PC-9 (cell line): ENCODE measurements at regions not wholly inside any gene's neighbourhood (a gene's known extent, or its start where the extent isn't known, plus 50 kb on each side); places are given as distances from the start of the nearest gene placed in this dataset.
"Not testable (repeated sequence)": the region's sequence is repeated elsewhere in the genome, so short reads cannot be mapped to it uniquely, and the experiment has no call there.

Experiments used
- BruUV-seq: library from RNA; stranded (reverse); fragments of 400-500 nt; replicated peaks from 2 replicates; lab custom pipeline; 2021; lab: Mats Ljungman, UMichigan
- CTCF ChIA-PET: fragments of 300-600 bp; sonication (Branson Sonifier 250); formaldehyde crosslinking; loops from one replicate; lab custom pipeline; 2022; ENCODE audit warnings: antibody characterized with exemption; lab: Charles Lee
- POLR2A ChIA-PET: fragments of 300-600 bp; sonication (Branson Sonifier 250); formaldehyde crosslinking; loops from one replicate; lab custom pipeline; 2022; ENCODE audit warnings: antibody characterized with exemption; ENCODE audit not compliant: unreplicated experiment; lab: Charles Lee
- DNase-seq, 2 experiments: peaks; one replicate each; pipeline versions ENCODE4 v3.0.0 to v3.0.0-alpha.2; 2015 to 2022; ENCODE audit warnings: mixed read lengths in 1 of 2
- H2AFZ ChIP-seq: fragments of 200-600 bp; sonication (generic); 2 replicates; pipeline ENCODE4 v1.8.1; 2017; ENCODE audit warnings: antibody characterized with exemption
- H3F3A ChIP-seq: fragments of 200-600 bp; sonication (generic); 2 replicates; pipeline ENCODE4 v1.8.1; 2017; ENCODE audit warnings: antibody characterized with exemption, mild to moderate bottlenecking, low read depth; ENCODE audit not compliant: insufficient read depth
- H3K27ac ChIP-seq: fragments of 200-600 bp; sonication (generic); 2 replicates; pipeline ENCODE4 v1.6.1; 2016; ENCODE audit warnings: mixed run types
- H3K27me3 ChIP-seq: fragments of 200-600 bp; sonication (generic); 2 replicates; pipeline ENCODE4 v1.6.1; 2016; ENCODE audit warnings: low read depth, mixed run types; ENCODE audit not compliant: insufficient read depth
- H3K36me3 ChIP-seq: fragments of 200-600 bp; sonication (generic); 2 replicates; pipeline ENCODE4 v1.6.1; 2016; ENCODE audit warnings: low read depth, mixed run types
- H3K4me1 ChIP-seq: fragments of 200-600 bp; sonication (generic); replicated peaks from 2 replicates; pipeline ENCODE4 v1.6.1; 2016; ENCODE audit warnings: mixed run types; ENCODE audit not compliant: insufficient read depth
- H3K4me2 ChIP-seq: fragments of 200-600 bp; sonication (generic); 2 replicates; pipeline ENCODE4 v1.6.1; 2017; ENCODE audit warnings: mixed run types
- H3K4me3 ChIP-seq: fragments of 200-600 bp; sonication (generic); 2 replicates; pipeline ENCODE4 v1.6.1; 2016; ENCODE audit warnings: mixed run types
- H3K79me2 ChIP-seq: fragments of 200-600 bp; sonication (generic); 2 replicates; pipeline ENCODE4 v1.6.1; 2017; ENCODE audit warnings: low read depth, mixed run types
- H3K9me2 ChIP-seq: fragments of 200-600 bp; sonication (generic); 2 replicates; pipeline ENCODE4 v1.8.1; 2017; ENCODE audit warnings: mild to moderate bottlenecking; ENCODE audit not compliant: insufficient read depth
- H3K9me3 ChIP-seq: fragments of 200-600 bp; sonication (generic); 2 replicates; pipeline ENCODE4 v1.8.1; 2016; ENCODE audit warnings: low read depth; ENCODE audit not compliant: insufficient read depth
- H4K20me1 ChIP-seq: fragments of 200-600 bp; sonication (generic); 2 replicates; pipeline ENCODE4 v1.8.1; 2017; ENCODE audit not compliant: insufficient read depth
- CTCF ChIP-seq: fragments of 200-600 bp; sonication (generic); conservative IDR thresholded peaks from 2 replicates; pipeline ENCODE4 v1.6.1; 2017; ENCODE audit warnings: mixed run types, antibody characterized with exemption, mild to moderate bottlenecking, moderate library complexity
- EZH2 ChIP-seq: fragments of 200-600 bp; sonication (generic); IDR thresholded peaks from 2 replicates; pipeline ENCODE4 v1.8.0; 2017; ENCODE audit warnings: antibody characterized with exemption, low read depth
- intact Hi-C: fragments of 100-400 bp; cut with micrococcal nuclease; formaldehyde crosslinking; loops from one replicate; pipeline ENCODE4 v1.10.0; 2022; ENCODE audit not compliant: unreplicated experiment

GRCh38 chr13:80497978-80498377 is 157.1 kb upstream of the SPRY2 start:
- Histone ChIP-seq H3K36me3 (no peaks in the 10 kb centered on the region), H3K79me2 (no peaks in the 10 kb centered on the region), H3K4me2 (no peak overlapping the region), H3K9me3 (no peaks in the 10 kb centered on the region), H4K20me1 (no peaks in the 10 kb centered on the region), H3K27me3 (no peaks in the 10 kb centered on the region), H3K4me3 (no peak overlapping the region), H2AFZ (no peak overlapping the region), H3F3A (no peaks in the 10 kb centered on the region), H3K27ac (no peak overlapping the region), H3K9me2 (no peaks in the 10 kb centered on the region), H3K4me1 (no peaks in the 10 kb centered on the region)
- TF ChIP-seq CTCF (no peak), EZH2 (no peak)
- ChIA-PET POLR2A (no interaction called here), CTCF (no interaction called here)
- intact Hi-C loops, result no loop called here
- BruUV-seq, result no TSS peak
- DNase-seq, result no peak

- TF ChIP-seq CTCF, result no peak
- no peak for TF ChIP-seq EZH2
- no peaks in the 10 kb centered on the region for H3K27me3 ChIP-seq
- ChIA-PET POLR2A (no interaction called here), CTCF (no interaction called here)
- H3K4me3 ChIP-seq, result no peak overlapping the region
- no peaks in the 10 kb centered on the region for H3K36me3 ChIP-seq
- H3F3A ChIP-seq, result no peaks in the 10 kb centered on the region
- no peaks in the 10 kb centered on the region for H4K20me1 ChIP-seq
- no peaks in the 10 kb centered on the region for H3K9me3 ChIP-seq
- no peaks in the 10 kb centered on the region for H3K4me1 ChIP-seq
- intact Hi-C loops, result no loop called here
- no peak for DNase-seq
- H2AFZ ChIP-seq, result no peak overlapping the region
- H3K4me2 ChIP-seq, result no peak overlapping the region
- H3K79me2 ChIP-seq, result no peaks in the 10 kb centered on the region
- no peak overlapping the region for H3K27ac ChIP-seq
- BruUV-seq, result no TSS peak
- H3K9me2 ChIP-seq, result no peaks in the 10 kb centered on the region
Observed at GRCh38 chr13:80497439-80497838, 156.5 kb upstream of the SPRY2 start.

GRCh38 chr13:80496721-80497397 is 155.9 kb upstream of the SPRY2 start:
- no peaks in the 10 kb centered on the region for H3F3A ChIP-seq
- no peaks in the 10 kb centered on the region for H3K4me1 ChIP-seq
- no peak overlapping the region for H2AFZ ChIP-seq
- no peaks in the 10 kb centered on the region for H3K27me3 ChIP-seq
- CTCF ChIA-PET, result no interaction called here
- no peaks in the 10 kb centered on the region for H3K36me3 ChIP-seq
- DNase-seq, result no peak
- TF ChIP-seq CTCF (no peak), EZH2 (no peak)
- no peak overlapping the region for H3K4me2 ChIP-seq
- H3K9me3 ChIP-seq, result no peaks in the 10 kb centered on the region
- POLR2A ChIA-PET, result no interaction called here
- no peak overlapping the region for H3K4me3 ChIP-seq
- intact Hi-C loops, result no loop called here
- no peaks in the 10 kb centered on the region for H4K20me1 ChIP-seq
- no peak overlapping the region for H3K27ac ChIP-seq
- no TSS peak for BruUV-seq
- H3K79me2 ChIP-seq, result no peaks in the 10 kb centered on the region
- H3K9me2 ChIP-seq, result no peaks in the 10 kb centered on the region

- H3K4me2 ChIP-seq, H3K9me3 ChIP-seq, H3K4me3 ChIP-seq, H2AFZ ChIP-seq, BruUV-seq, CTCF ChIA-PET, H3K4me1 ChIP-seq, H3K27ac ChIP-seq, H3K36me3 ChIP-seq, H4K20me1 ChIP-seq, intact Hi-C loops, POLR2A ChIA-PET, H3K9me2 ChIP-seq, H3K79me2 ChIP-seq, H3K27me3 ChIP-seq, DNase-seq, H3F3A ChIP-seq: not testable (repeated sequence)
Observed at GRCh38 chr13:80490491-80490943, 149.6 kb upstream of the SPRY2 start.
